GM11168 (cell line): ENCODE measurements at regions not wholly inside any gene's neighbourhood (a gene's known extent, or its start where the extent isn't known, plus 50 kb on each side); places are given as distances from the start of the nearest gene placed in this dataset.

Source experiments
- in situ Hi-C: fragments of 300-500 bp; cut with MboI; formaldehyde crosslinking; loops from one replicate; pipeline ENCODE4 v1.12.0; 2022; ENCODE audit warnings: low sequenced_read_pairs; ENCODE audit not compliant: unreplicated experiment

DNA sequence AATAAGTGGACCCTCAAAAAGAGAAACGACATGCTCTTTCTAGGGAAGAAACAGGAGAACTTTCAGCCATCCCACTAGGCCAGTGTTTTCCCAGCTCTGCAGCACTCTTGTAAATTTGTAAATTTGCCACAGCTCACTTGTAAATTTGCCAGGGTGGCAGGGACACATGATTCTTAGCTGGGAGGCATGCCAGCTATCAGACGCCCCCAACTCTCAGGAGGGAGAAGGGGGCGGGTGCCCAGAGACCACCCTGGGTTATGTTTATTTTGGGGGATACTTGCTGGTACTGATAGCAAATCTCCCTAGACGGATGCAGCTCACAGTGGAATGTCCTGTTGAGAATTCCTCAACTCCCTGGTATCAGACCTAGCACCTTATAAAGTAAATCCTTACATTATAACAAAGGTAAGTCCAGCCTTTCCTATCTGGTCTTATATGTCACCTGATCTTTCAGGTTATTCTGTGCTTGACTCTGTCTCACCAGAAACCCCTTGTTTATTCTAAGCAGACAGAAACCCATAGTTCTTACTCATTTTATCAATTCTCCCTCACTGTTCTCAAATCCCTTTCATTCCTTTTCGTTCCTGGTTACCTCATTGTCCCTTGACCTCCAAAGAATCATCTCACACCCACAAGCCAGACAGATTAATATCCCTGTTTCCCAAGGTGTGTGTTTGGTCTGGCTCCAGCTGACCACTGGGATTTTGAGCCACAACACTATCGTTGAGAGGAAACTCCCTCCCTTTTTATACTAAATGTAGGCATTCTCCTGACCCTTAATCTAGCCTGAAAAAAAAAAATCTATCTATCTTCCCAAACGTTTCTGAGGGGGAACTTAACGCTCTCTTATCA lies 69.3 kb upstream of the HMGA2 start:
- in situ Hi-C loops = no loop called here

DNA sequence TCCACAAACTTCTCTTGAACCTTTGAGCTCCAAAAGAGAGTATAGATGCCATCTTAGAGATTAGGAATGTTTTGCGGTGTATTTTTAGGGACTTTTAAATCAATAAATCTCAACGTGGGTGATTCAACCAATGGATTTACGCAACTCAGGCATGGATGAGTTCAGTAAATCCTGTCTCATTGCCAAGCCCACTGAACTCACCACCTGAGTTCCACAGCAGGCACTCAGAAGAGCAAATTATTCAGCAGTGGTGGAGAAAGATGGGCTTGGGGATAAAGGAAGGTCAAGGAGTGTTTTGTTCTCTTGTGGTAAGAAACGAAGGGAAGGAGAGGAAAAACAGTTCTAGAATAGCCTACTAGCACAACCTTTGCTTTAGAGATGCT lies 68.7 kb upstream of the HMGA2 start:
- in situ Hi-C loops = no loop called here

DNA sequence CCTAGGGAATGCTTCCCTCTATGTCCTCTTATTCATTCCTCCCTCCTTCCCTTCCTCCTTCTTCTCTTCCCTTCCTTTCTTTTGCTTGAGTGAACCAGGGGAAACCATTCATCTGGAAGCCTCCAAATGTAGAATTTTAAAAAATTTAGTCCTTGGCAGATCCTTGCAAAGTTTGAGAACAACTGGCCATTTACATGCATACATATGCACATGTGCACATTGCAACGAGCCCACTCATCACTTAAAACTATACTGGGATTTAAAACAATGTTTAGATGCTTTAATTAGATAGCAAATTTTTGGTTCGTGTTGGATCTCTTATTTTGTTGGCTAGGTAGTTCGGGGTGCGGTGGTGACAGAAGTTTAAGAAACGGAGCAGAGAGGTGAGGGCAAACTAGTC lies 68.0 kb upstream of the HMGA2 start:
- in situ Hi-C loops = no loop called here

DNA sequence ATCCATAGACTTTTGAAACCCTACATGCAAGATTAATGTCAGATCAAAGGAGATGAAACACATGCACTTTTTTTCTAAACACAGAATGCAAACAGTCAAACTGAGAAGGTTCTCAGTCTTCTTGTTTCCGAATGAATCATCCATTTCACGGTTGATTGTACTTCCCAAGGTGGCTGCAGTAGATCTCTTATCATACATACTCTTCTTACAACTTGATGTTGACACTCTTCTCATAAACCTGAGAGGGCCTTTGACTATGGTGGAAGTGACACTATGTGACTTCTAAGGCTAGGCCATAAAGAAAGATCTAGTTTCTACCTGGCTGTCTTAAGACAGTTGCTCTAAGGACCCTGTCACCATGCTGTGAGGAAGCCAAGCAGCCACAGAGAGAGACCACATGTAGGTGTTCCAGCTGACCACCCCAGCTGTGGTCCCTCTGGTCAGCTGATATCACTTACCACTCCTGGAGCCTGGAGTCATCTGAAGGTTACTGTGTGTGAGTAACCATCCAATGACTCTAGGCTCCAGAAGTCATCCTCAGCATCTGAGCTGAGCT lies 67.2 kb upstream of the HMGA2 start:
- in situ Hi-C loops = no loop called here

DNA sequence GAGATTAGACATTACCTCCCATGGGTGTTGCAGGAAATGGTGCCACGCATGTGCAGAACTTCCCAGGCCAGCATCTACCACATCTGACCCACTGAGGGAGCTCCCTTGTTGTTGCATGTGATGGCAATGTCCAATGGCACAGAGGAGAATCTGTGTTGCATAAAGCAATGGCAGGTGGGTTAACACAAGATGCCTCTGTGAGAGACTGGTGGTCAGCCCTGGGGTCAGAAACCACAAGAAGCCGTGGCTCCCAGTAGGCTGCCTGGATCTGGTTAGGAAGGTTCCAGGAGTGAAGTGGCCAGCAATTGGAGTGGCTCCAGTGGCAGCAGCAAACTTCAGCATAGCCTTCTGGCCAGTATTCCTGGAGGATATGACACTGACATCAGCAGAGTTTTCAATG lies 65.9 kb upstream of the HMGA2 start:
- in situ Hi-C loops = no loop called here

DNA sequence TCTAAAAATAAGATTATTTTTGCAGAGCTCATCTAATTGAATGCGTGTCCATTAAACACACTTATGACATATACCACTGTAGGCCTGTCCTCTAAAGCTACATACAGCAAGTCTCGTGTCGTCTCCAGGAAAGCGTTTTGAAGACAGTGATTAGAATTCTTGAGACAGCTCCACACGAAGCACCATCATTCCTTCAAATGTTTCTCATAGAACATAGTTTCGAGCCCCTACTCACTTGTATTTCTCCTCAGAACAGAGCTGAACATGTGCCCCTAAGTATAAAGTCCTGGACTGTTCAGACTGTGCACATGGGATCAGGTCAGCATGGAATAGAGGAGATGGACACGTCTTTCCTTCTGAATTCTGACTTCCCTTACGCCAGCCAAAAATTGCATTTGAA lies 64.5 kb upstream of the HMGA2 start:
- in situ Hi-C loops = no loop called here

DNA sequence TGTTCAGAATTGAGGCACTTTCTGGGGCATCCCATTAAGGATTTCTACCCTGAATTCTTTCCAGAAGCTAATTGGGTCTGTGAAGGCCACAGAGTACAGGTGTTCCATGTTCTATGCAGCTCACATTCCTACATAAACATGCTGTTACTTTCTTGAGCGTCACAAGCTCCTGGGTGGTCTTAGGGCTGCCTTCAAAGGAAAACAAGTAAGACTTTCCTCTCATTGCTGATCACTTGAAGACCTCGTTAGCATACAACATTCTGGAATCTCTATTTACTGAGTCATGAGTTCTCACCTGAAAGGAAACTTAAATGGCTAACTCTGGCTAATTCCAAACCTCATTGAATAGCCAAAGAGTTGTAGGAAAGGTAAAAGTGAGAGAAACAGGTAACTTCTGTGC lies 63.0 kb upstream of the HMGA2 start:
- in situ Hi-C loops = no loop called here

DNA sequence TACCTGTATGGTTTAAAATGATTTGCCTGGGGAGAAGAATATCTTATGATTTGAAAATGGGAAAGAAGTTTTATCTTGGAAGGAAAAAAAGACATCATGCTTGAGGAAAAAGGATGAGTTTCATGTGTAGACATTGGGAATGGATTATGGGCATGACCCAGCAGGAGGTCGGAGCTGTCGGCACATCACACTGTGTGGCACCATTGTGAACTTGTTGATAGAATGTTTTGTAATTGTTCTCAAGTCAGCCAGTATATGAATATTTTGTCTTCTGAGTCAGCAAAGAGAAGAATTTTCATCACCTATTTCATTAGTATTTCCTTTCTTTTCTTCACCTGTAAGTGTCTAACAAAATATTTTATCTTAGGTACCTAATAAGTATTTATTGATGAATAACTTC lies 60.0 kb upstream of the HMGA2 start:
- in situ Hi-C loops = no loop called here

DNA sequence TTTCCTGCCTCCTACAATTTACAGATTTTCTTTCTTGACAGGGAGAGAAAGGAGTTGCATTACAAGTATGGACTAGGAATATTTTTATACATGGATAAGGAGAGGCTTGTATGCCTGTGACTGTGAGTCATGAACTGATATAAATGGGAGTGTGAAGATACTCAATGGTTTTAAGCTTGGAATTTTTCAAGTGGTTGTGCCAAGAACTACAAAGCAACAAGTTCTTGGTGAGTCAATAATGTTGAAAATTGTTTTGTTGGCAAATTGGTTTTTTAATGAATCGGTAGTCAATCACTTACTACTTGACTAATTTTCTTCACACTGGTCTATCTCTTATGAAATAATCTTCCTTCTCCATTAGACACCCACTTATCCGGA lies 58.9 kb upstream of the HMGA2 start:
- in situ Hi-C loops = no loop called here

DNA sequence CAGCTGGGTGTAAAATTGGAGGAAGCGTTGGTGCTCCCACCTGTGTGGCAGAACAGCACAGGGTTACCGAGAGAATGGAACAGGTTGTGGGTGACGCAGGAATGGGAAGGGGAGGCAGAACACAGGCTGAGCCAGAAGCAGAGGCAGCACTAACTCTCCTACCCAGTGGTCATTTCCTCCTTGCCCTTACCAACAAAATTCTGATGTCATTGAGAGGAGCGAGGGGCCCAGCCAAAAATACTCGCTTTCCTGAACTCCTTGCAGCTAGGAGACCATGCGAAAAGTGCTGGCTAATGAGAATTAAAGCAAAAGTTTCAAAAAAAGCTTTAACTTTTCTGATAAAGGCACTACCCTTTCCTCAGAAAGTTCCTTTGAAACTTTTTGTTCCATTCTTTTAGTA lies 54.4 kb upstream of the HMGA2 start:
- in situ Hi-C loops = no loop called here
